ENCODE measurements at regions not wholly inside any gene's neighbourhood (a gene's known extent, or its start where the extent isn't known, plus 50 kb on each side); places are given as distances from the start of the nearest gene placed in this dataset.

GRCh38 chr11:130760515-130761125 lies 155.7 kb downstream of the SNX19 start:
- DNase-seq = no peak

GRCh38 chr11:130761560-130762220 lies 154.6 kb downstream of the SNX19 start:
- DNase-seq = no peak

GRCh38 chr11:130762638-130763037 lies 153.6 kb downstream of the SNX19 start:
- DNase-seq = no peak

- no peak for DNase-seq
Measured at GRCh38 chr11:130763087-130763980, 152.9 kb downstream of the SNX19 start.

- no peak for DNase-seq
Measured at GRCh38 chr11:130765406-130765805, 150.9 kb downstream of the SNX19 start.

DNA sequence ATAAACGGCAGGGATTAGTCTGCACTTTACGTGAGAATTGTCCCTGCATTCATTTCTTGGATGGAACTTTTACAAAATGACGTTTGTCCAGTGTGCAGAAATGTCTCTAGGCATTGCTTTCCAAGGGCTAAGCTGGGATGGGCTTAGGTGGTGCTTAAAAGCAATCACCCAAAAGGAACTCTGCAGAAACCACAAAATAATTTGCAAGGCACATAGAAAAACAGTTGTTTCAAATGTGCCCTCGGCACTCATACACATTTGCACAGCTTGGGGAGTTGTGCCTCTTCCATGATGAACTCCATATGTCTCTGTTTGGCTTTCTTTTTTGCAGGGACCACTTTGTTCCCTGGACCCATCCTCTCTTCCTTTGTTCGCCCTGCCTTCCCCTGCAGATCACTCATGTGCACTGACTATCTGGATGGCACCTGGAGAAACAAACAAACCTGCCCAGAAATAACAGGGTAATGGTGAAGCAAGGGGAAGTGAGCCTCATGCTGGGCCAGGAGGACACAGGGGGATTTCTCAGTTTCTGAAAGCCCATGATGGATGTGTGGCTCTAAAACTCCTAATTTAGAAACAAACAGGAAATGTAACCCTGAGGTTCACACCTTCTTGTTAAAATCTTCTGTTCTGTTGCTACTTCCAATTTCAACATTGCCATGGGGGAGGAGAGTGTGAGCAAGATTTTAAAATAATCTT lies 150.2 kb downstream of the SNX19 start:
- no peak for DNase-seq

DNA sequence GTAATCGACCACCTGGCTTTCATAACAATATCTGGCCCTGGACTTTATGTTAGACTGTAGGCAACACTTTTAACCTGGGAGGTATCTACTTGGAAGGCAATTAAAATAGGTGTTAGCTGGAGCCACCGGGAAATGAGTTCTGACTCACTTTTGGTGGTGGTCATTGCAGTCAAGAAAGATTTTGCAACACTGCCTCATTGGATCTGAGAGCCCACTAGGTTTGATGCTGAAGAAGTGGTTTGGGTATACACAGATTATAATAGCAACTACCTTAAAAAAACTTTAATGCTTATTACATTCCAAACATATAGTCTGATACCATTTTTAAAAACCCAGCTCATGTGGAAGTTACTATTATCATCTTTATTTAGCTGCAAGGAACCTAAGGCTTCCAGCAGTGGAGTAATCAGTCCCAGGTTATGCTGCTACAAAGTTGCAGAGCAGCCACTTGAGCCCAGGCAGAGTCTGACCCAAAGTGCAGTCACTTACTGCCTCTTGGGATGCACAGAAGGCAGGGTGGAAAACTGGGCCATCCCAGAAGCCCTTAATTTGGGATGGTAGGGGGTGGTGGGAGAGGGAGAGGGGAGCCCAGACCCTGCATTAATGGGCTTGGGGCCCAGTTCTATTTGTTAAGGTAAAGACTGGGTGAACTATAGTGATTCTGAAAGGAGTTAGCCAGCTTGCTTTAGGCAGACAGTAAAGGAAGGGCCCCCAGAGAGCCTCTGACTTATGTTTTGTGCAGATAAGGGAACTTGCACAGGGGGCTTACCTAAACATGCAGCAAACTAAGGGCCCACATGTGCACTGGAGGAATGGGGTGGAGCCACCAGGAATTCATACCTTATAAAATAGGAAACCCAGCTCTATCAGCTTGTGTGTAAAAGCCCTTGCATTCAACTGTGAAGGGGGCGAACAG lies 149.4 kb downstream of the SNX19 start:
- no peak for DNase-seq

- no peak for DNase-seq
Measured at GRCh38 chr11:130769782-130770535, 146.3 kb downstream of the SNX19 start.

DNA sequence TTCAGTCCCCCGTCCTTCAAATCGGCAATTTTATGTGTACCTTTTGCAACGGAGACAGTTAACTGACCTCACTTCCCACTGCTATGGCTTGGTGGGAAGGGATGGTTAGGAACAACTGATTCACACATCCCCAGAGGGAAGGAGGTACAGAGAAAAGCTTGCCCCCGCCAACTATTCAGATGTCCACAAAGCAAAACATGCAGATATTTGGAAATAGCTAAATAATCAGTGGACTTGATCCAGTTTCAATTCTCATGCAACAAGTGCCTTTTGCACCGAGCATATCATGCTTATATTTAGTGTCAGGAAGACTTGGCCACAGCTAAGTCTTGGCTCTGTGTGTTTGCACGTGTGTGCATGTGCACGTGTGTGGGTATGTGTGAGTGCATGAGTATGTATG lies 144.6 kb downstream of the SNX19 start:
- DNase-seq = no peak

DNA sequence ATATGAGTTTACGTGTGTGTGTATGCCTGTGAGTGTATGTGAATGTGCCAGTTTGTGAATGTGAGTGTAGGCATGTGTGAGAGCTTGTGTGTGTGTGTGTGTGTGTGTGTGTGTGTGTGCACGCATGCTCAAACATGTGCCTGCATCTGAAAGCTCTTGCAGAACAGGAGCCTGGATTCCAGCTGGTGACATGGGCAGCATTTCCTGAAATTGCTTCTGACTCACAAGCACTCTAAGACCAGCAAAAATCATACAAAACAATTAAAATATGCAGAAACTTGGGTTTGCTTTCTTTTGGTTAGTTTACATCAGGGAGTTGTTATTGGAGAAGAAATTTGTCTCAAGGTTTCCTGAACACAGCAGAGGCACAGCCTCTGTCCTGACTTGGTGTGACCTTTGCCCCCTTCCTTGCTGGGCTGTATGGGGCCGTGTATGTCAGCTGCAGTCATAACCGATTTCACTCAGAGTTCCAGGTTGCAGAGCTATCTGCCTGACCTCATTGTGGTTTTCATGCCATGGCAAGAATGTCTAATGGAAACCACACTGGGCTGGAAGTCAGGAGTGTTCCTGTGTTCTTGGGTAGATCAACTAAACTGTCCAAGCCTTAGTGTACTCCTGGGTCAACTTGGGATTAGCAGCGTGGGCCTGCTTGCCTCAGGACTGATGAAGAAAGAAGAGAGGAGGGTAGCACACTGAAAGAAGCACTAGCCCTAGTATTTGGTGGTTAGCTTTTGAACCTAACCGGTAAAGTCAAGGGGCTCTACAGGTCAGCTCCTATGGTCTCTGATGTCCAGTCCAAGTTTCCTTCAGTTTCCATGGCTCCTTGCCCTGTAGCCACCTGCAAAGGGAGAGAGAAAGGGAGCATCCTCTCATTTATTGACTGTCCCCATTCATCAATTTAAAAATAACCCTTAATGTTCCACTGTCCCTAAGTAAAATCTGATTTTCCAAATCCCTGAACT lies 143.7 kb downstream of the SNX19 start:
- DNase-seq = no peak

- DNase-seq = no peak
Measured at GRCh38 chr11:130773244-130773820, 142.9 kb downstream of the SNX19 start.

- no peak for DNase-seq
Measured at GRCh38 chr11:130774703-130775102, 141.6 kb downstream of the SNX19 start.

- no peak for DNase-seq
Measured at GRCh38 chr11:130775306-130776060, 140.8 kb downstream of the SNX19 start.

GRCh38 chr11:130776061-130776419 lies 140.2 kb downstream of the SNX19 start:
- no peak for DNase-seq

DNA sequence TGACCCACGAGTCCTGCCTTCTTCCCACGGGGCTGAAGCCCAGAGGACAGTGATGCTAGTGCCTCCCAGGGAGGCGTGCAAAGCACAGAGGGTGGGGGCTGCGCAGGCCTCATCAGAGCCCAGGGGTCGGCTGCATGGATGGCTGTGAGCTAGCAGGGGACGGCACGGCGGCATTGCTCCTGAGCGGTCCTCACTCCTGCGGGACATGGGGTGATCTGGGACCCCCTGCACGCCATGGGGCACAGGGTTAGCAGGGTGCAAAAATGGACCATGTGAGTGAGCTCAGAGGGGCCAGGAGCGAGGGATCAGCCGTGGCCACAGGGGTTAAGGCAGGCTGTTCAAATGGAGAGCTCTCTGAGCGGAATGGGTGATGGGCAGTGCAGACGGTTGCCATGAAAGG lies 138.3 kb downstream of the SNX19 start:
- no peak for DNase-seq

DNA sequence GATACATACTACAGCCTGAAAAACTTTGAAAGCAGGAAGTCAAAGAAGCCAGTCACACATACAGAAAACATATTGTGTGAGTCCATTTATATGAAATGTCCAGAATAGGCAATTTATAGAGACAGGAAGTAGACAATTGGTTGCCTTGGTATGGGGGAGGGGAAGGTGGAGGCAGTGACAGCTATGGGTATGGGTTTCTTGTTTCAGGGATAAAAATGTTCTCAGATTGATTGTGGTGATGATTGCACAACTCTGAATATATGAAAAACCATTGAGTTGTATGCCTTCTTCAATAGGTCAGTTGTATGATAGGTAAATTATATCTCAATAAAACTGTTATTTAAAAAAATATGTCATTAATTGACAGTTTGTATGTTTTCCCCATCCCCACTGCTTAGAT lies 137.6 kb downstream of the SNX19 start:
- no peak for DNase-seq

DNA sequence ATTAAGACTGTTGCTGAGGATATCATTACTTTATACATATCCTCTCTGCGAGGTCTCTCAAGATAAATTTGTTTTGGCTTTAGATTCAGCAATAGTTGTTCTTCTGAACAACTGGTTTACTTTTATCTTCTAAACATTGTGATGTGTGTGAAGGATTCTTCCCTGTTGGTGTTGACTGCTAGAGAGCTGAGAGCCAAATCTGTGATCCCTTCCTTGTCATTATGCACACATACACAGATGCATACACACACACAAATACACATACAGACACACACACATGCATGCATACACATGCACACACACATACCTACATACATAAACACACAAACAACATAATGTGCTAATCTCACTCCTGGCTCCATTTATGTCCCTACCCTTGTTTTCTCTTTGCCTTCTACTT lies 137.0 kb downstream of the SNX19 start:
- DNase-seq = no peak

GRCh38 chr11:130779943-130780342 lies 136.3 kb downstream of the SNX19 start:
- no peak for DNase-seq

DNA sequence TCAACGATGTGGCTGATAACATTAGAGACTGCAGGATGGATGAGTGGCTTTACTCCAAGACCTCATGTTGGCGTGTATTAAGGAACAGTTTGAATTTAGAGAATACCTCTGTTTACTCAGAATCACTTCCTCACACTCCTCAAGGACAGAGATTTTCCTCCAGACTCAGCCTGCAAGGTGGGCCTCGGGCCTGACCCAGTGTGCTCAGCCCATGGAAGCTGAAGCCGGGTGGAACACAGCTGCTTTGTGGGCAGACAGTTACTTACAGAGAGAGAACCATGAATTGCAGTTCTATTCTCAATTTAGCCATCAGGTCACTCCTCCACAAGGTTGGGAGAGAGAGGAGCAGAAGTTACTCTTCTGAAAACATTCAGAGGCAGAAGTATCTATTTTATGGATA lies 135.8 kb downstream of the SNX19 start:
- no peak for DNase-seq
